KBM-7 (cell line): ENCODE measurements at regions not wholly inside any gene's neighbourhood (a gene's known extent, or its start where the extent isn't known, plus 50 kb on each side); places are given as distances from the start of the nearest gene placed in this dataset.
A peak's percentile ranks its signal among the peaks of the same experiment; 100 is the strongest.

Source experiments
- DNase-seq: peaks from one replicate; pipeline ENCODE4 v3.0.0-alpha.2; 2015
- in situ Hi-C: fragments of 300-500 bp; cut with MboI; formaldehyde crosslinking; loops from 2 replicates; pipeline ENCODE4 v1.14.3; 2020; ENCODE audit warnings: low sequenced_read_pairs, low pct_unique_long_range_greater_than_20kb, mixed read lengths

- peak; percentile 97 for DNase-seq
- in situ Hi-C loops = loop anchor here (10.0 to 25.0 kb wide), 2 partner anchors 308 to 414 kb away; no protein-coding TSS in a partner anchor
Measured at GRCh38 chr3:102229062-102229655, 205.7 kb upstream of the ZPLD1 start.

DNA sequence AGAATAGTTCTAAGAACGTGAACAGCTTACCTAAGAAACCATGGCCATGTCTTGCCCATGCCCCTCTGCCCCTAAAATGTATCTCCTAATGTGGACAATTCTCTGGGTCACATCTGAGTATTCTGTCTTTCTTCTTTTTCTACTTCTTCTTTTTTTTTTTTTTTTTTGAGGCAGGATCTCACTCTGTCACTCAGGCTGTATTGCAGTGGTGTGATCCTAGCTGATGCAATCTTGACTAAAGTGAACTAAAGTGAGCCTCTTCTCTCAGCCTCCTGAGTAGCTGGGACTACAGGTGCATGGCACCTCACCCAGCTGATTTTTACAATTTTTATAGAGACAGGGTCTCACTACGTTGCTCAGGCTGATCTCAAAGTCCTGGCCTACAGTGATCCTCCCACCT, 204.8 kb upstream of the ZPLD1 start:
- DNase-seq = peak; percentile 48
- in situ Hi-C loops = loop anchor here (25.0 kb wide), 1 partner anchor 307 kb away; no protein-coding TSS in a partner anchor

- DNase-seq = no peak
- in situ Hi-C loops = loop anchor here (25.0 kb wide), 1 partner anchor 303 kb away; no protein-coding TSS in a partner anchor
Measured at GRCh38 chr3:102233881-102234280, 200.9 kb upstream of the ZPLD1 start.

- in situ Hi-C loops = loop anchor here (25.0 kb wide), 1 partner anchor 302 kb away; no protein-coding TSS in a partner anchor
- DNase-seq = no peak
Measured at GRCh38 chr3:102235679-102236078, 199.1 kb upstream of the ZPLD1 start.

- in situ Hi-C loops = loop anchor here (25.0 kb wide), 1 partner anchor 300 kb away; no protein-coding TSS in a partner anchor
- DNase-seq = no peak
Measured at GRCh38 chr3:102237181-102237580, 197.6 kb upstream of the ZPLD1 start.

DNA sequence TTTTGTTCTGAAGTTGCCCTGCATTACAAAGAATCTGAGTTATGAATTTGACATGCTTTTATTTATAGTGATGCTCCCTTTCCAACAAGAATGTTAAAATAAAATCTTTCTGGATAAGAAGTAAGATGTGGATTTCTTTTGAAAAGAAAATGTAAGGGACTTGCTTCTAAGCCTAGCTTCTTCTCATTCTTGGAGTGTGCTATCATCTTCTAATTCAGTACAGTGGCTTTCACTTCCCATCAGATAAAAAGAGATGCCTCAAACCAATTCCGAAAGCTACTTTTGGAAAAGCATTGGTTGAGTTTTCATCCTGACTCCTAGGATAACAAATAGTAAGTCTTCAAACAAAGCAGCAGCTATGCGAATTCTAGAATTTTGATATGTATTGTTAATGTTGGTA, 197.0 kb upstream of the ZPLD1 start:
- in situ Hi-C loops = loop anchor here (25.0 kb wide), 1 partner anchor 299 kb away; no protein-coding TSS in a partner anchor
- no peak for DNase-seq

- in situ Hi-C loops = loop anchor here (25.0 kb wide), 1 partner anchor 299 kb away; no protein-coding TSS in a partner anchor
- no peak for DNase-seq
Measured at GRCh38 chr3:102238362-102238761, 196.5 kb upstream of the ZPLD1 start.

DNA sequence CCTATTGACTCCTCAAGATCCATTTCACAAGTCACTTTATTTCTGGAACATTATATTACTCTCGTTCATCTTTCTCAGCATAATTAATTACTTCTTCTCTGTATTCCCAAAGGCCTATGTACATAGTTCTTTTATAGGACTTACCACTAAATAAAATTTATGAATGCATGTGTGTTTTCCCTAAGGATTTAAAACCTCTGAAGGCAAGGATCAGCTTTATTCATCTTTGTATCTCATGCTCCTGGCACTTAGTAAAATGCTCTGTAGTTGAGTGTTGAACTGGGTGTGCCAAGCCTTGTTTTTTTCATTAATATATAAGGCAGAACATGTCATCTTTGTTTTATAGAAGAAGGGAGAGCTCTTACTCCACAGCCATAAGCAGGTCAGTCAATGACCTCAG, 194.1 kb upstream of the ZPLD1 start:
- DNase-seq = no peak
- in situ Hi-C loops = loop anchor here (25.0 kb wide), 1 partner anchor 297 kb away; no protein-coding TSS in a partner anchor

DNA sequence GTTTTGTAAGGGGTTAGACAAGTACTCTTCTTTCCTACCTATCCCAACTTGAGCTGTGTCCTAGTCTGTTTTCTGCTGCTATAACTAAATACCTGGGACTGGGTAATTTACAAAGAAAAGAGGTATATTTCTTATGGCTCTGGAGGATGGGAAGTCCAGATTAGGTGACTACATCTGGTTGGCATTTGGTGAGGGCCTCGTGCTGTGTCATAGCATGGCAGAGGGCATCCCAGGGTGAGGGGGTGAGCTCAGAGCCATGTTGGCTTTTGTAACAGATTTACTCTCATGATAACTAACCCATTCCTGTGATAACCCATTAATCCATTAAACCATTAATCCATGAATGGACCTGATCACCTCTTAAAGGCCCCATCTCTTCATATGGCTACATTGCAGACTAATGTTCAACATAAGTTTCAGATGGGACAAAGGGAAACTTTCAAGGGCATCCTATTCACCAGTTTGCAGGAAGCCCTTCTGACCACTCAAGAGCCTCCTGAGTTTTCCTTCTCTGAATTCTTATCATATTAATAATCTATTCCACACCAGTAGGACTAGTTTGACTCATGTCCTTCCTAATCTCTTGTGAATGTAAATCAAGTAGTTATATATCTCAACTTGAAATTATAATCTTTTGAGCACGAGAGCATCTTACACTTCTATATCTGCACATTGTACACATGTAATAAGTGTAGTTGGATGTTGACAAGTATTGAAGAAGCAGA, 185.7 kb upstream of the ZPLD1 start:
- in situ Hi-C loops = loop anchor here (25.0 kb wide), 1 partner anchor 288 kb away; no protein-coding TSS in a partner anchor

GRCh38 chr3:102255736-102256135, 179.1 kb upstream of the ZPLD1 start:
- in situ Hi-C loops = no loop called here
- no peak for DNase-seq

More for the DNA sequence above, 185.7 kb upstream of the ZPLD1 start:
- DNase-seq = no peak

GRCh38 chr3:102258666-102259227, 176.1 kb upstream of the ZPLD1 start:
- DNase-seq = no peak
- in situ Hi-C loops = no loop called here

- no peak for DNase-seq
- in situ Hi-C loops = no loop called here
Measured at GRCh38 chr3:102259663-102260062, 175.2 kb upstream of the ZPLD1 start.

DNA sequence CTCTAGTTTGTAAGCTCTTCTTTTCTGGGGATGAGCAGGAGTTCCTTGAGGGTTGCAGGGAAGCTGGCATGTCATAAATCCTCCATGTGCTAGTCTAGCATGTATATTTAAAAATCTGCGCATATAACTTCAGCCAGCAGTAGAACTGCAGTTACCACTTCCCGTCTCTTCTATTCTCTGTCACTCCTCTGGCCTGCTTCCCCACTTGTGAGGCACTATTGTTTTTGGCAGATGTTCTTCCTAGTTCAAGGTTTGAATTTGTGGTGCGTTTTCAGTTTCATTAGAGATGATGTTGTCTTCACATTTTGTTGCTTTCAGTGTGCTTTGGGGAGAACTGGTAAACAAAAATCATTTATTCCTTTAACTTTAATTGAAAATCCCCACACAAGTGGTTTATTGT, 169.1 kb upstream of the ZPLD1 start:
- no peak for DNase-seq
- in situ Hi-C loops = no loop called here

- in situ Hi-C loops = no loop called here
- no peak for DNase-seq
Measured at GRCh38 chr3:102269406-102269805, 165.4 kb upstream of the ZPLD1 start.

GRCh38 chr3:102290241-102290640, 144.6 kb upstream of the ZPLD1 start:
- no peak for DNase-seq
- in situ Hi-C loops = no loop called here

GRCh38 chr3:102295756-102296155, 139.1 kb upstream of the ZPLD1 start:
- in situ Hi-C loops = no loop called here
- DNase-seq = no peak

DNA sequence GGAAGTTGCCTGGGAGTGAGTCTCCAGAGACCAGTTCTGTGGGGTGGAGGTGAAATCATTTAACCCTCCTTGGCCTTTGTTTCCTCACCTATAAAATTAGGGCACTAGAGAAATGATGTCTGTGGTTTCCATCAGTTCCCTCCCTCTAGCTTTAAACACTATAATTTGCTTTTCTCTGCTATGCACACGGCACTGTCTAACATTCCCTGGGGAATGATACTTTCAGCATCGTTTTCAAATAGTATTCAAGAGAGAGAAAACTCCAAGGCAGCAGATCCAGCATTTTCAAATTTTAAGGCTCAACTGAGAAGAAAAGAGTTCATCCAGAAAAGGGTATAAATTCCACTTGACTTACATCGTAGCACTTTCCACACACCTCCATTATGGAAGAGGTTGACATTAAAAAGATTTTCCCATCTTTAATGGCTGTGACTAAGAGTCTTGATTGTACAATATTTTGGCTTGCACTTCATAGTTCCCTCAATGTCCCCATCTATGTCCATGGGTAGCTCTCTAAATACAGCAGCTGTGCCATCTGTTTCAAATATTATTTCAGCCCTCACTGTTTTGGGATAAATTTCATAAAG, 137.7 kb upstream of the ZPLD1 start:
- no peak for DNase-seq
- in situ Hi-C loops = no loop called here

- in situ Hi-C loops = no loop called here
- DNase-seq = no peak
Measured at GRCh38 chr3:102299125-102299877, 135.5 kb upstream of the ZPLD1 start.
